Omental fat pad (tissue), 3 donors: ENCODE measurements at regions not wholly inside any gene's neighbourhood (a gene's known extent, or its start where the extent isn't known, plus 50 kb on each side); places are given as distances from the start of the nearest gene placed in this dataset.
"Not testable (repeated sequence)": the region's sequence is repeated elsewhere in the genome, so short reads cannot be mapped to it uniquely, and the experiment has no call there.

Experiments
- ATAC-seq: fragments of 150-250 bp; one replicate; pipeline ENCODE4 v1.9.1; 2016; ENCODE audit warnings: mild to moderate bottlenecking, moderate library complexity; ENCODE audit not compliant: low FRiP score
- DNase-seq: peaks from one replicate; pipeline ENCODE4 v3.0.0-alpha.2; 2019; ENCODE audit warnings: low spot score
- TF ChIP-seq, protein P1 (sequence below), 3 donors: fragments of 450-650 bp; IDR thresholded peaks; one replicate each; pipeline ENCODE4 v1.5.1; 2016 to 2017; ENCODE audit warnings: antibody characterized with exemption in 3 of 3, mild to moderate bottlenecking in 3 of 3, moderate library complexity in 2 of 3

DNA sequence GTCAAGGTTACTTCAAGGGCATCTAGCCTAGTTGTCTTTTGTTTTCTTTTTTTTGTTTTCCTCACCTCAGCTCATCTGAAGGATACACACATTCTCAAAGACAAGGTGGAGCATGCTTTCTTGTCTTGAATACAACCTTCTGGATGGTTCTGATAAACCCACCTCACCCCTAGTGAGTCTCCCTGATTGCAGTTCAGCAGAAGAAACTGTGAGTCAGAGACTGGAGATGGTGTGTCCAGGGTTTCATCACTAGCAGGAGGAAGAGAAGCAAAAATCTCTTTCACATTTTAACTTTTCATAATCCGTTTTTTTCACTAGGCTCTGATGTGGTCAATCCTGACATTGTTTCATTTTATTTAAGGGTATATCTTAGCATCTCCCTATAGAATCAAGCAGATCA is 143.0 kb upstream of the NRBF2 start:
- TF ChIP-seq, protein P1, sequence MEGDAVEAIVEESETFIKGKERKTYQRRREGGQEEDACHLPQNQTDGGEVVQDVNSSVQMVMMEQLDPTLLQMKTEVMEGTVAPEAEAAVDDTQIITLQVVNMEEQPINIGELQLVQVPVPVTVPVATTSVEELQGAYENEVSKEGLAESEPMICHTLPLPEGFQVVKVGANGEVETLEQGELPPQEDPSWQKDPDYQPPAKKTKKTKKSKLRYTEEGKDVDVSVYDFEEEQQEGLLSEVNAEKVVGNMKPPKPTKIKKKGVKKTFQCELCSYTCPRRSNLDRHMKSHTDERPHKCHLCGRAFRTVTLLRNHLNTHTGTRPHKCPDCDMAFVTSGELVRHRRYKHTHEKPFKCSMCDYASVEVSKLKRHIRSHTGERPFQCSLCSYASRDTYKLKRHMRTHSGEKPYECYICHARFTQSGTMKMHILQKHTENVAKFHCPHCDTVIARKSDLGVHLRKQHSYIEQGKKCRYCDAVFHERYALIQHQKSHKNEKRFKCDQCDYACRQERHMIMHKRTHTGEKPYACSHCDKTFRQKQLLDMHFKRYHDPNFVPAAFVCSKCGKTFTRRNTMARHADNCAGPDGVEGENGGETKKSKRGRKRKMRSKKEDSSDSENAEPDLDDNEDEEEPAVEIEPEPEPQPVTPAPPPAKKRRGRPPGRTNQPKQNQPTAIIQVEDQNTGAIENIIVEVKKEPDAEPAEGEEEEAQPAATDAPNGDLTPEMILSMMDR (IDR thresholded peaks at IDR 0.05): no peak
- DNase-seq (no peak), ATAC-seq (no peak)

DNA sequence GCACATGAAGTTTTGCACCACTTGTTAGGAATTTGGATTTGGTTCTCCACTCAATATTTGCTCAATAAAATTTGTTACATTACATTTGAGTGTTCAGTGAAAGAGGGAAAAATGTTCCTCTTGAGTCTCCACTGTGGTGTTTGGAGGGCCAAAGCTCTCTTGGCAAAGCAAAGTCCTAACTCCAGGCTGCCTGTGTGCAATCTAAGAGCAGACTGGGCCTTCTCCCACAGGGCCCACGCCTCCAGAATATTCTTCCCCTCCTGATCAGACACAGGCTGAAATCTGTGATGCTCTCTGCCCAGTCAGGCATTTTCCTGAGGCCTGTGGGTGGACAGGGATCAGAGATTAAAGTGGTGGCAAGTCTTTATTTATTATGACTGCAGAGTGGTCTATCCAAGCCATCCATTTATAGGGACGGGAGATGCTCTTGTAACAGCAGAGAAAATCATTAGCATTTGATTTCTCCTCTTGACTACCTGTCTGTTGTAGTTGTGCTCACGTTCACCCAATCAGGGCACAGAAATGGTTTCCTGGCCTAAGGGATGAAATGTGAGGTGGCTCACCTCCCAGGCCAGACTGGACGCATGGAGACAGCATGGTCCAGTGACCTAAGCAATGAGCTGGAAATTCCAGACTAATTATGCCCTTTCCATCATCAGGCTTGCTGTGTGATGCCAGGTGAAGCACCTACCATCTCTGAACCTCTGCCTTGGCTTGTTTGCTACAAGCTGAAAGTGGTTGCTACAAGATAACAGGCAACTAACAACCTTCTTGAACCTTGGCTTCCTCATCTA is 147.1 kb upstream of the NRBF2 start:
- TF ChIP-seq, protein P1 (IDR thresholded peaks at IDR 0.05): no peak
- DNase-seq: no peak
- no peak for ATAC-seq

DNA sequence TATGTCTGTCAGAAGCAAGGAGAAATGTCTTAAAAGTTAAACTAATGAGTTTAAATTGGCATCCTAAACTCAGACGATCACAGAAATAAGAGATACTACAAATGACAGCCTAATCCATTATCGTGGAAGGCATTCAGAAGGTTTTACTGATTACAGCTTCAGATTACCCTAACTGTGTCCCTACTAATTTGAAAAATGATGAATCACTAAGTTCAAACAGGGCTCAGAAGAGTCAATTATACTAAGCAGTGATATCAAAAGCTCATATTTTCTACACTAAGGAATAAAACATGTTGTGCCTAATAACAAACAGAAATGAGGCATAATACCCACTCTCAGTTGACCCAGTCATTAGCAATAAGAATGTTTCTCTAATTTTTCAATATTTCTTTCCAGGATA is 152.0 kb upstream of the NRBF2 start:
- ATAC-seq (no peak), DNase-seq (no peak)
- TF ChIP-seq, protein P1 (IDR thresholded peaks at IDR 0.05): no peak

DNA sequence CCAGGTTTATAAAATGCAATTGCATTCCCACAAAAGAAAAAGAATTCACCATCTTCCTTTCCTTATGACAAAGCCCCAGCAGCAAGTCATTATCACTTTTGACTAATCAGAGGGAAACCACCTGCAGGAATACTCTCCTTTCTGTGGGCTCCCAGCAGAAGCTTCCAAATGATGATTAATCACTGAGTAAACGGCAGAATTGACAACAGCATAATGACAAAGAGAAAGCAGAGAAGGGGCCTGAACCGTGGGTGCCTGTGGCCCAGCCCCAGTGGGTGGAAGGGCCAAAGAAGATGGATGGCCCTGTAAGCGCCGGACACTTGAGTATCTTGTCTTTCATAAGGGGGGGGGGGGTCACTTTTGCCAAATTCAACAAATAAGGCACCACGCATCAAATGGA is 152.4 kb upstream of the NRBF2 start:
- ATAC-seq: no peak
- TF ChIP-seq, protein P1 (IDR thresholded peaks at IDR 0.05): no peak
- no peak for DNase-seq

DNA sequence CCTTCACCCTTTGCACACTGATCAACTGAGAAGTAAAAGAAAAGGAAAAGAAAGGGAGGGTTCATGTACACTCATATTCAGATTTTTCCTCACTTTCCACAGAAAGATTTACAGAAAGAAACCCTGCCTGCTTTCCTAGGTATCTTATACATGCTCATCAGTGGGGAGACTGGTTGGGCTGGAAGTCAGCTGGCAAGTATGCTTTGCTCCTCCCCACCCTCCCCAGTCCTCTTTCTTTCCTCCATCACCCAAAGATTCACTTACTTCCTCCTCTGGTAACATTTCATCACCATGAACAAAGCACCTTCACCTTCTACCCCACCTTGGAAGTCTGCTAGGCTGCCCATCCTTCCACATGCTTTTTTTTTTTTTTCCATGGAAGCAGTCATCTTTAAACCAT is 153.2 kb upstream of the NRBF2 start:
- TF ChIP-seq, protein P1 (IDR thresholded peaks at IDR 0.05): no peak
- ATAC-seq: no peak
- no peak for DNase-seq

DNA sequence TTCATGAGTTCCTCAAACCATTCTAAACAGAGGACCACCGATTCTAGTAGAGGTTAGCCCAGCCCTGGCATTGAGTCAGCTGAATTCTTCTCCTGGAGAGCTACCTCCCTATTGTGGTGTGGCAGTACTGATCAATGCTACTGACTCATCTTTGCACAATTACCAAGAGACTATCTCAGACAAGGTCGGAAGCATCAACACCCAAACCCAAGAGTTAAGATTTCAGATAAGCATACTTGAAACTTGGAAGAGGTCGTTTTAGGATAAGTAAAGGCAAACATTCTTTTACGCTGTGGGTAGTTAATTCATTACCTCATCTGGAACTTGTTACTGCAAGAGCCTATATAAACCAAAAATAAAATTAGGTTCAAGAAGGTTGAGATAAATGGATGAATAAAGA is 154.6 kb upstream of the NRBF2 start:
- ATAC-seq (no peak), DNase-seq (no peak)
- TF ChIP-seq, protein P1 (IDR thresholded peaks at IDR 0.05): no peak

DNA sequence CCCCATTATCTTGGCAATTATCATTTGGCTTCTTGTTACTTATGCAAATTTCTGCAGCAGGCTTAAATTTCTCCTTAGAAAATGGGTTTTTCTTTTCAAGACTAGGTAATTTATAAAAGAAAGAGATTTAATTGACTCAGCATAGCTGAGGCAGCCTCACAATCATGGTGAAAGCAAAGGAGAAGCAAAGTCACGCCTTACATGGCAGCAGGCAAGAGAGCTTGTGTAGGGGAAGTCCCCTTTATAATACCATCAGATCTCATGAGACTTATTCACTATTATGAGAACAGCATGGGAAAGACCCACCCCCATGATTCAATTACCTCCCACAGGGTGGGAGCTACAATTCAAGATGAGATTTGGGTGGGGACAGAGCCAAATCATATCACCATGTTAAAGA is 158.3 kb upstream of the NRBF2 start:
- ATAC-seq, DNase-seq: not testable (repeated sequence)
